KOPT-K1 (cell line): ENCODE measurements at regions not wholly inside any gene's neighbourhood (a gene's known extent, or its start where the extent isn't known, plus 50 kb on each side); places are given as distances from the start of the nearest gene placed in this dataset.
"Not testable (repeated sequence)": the region's sequence is repeated elsewhere in the genome, so short reads cannot be mapped to it uniquely, and the experiment has no call there.

ENCODE experiments used
- H3K27ac ChIP-seq: fragments of 200-600 bp; sonication (generic); 2 replicates; pipeline ENCODE4 v1.5.1; 2016; ENCODE audit warnings: antibody characterized with exemption, mild to moderate bottlenecking, low read depth, low read length; ENCODE audit not compliant: poor library complexity, severe bottlenecking
- H3K36me3 ChIP-seq: fragments of 200-600 bp; sonication (generic); 2 replicates; pipeline ENCODE4 v1.5.1; 2017; ENCODE audit warnings: antibody characterized with exemption, mild to moderate bottlenecking, low read length, moderate library complexity; ENCODE audit not compliant: insufficient read depth
- H3K9me3 ChIP-seq: fragments of 200-600 bp; sonication (generic); 2 replicates; pipeline ENCODE4 v1.5.1; 2017; ENCODE audit warnings: antibody characterized with exemption, low read length, mild to moderate bottlenecking; ENCODE audit not compliant: insufficient read depth, poor library complexity, severe bottlenecking

DNA sequence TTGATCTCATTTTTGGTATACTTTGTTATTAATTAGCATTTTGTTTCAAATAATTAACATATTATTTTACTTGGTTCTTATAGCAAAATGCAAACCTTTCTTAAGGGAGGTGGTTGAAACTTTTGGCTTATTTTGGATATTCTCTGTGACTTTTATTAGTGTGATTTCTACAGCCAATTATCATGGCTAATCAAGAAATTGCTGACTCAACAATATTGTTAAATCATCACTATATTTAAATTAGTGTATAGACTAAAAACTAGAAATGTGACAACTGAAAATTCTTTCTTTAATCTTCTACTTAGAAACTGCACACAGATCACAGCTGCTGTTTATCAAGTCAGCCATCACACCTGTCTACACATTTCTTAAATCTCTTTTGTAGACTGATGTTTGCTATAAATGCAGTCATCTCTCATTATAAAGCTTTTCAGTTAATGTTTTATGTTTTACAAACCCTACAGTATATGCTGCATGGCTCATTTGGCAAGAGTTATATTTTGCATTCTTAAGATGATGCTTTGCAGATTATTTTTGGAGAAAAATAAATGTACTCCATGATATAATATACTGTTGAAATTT lies 389.8 kb upstream of the PCDH10 start:
- no peak overlapping the region for H3K27ac ChIP-seq
- H3K36me3 ChIP-seq: no peaks in the 10 kb centered on the region
- H3K9me3 ChIP-seq: no peaks in the 10 kb centered on the region

DNA sequence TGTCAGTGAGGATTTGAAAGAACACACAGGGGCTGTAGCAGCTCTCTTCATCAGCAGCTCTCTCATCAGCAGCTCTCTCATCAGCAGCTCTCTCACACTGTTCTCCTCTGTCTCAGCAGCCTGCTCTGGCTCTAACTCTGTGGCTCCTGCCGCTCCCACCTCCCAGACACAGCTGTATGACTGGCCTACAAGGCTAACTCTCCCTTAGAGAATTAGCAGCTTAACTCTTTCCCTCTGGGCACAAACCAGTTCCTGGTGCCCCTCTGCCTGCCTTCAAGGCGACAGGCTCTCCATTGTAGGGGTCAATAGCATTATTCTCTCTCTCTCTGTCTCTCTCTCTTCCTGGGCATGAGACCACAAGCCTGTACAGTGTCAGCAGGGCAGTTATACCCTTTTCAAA lies 385.6 kb upstream of the PCDH10 start:
- no peaks in the 10 kb centered on the region for H3K36me3 ChIP-seq
- no peak overlapping the region for H3K27ac ChIP-seq
- no peaks in the 10 kb centered on the region for H3K9me3 ChIP-seq

DNA sequence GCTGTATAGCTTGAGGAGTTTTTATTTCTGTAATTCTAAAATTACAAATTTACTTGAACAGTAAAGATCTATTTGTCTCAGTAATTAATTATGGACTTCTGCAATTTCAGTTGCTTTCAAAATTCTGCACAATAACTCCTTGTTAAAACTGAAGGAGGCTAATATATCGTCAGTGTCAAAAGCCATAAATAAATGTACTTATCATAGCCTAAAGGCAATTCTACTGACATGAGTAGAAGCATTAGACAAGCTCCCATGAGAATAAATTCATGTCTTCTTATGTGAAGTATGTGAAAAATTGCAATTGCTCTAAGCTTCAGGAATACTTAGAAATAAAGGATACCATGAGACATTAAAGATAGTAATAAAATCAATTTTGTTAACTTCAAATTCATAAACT lies 381.2 kb upstream of the PCDH10 start:
- Histone ChIP-seq H3K9me3 (no peaks in the 10 kb centered on the region), H3K36me3 (no peaks in the 10 kb centered on the region), H3K27ac (no peak overlapping the region)

DNA sequence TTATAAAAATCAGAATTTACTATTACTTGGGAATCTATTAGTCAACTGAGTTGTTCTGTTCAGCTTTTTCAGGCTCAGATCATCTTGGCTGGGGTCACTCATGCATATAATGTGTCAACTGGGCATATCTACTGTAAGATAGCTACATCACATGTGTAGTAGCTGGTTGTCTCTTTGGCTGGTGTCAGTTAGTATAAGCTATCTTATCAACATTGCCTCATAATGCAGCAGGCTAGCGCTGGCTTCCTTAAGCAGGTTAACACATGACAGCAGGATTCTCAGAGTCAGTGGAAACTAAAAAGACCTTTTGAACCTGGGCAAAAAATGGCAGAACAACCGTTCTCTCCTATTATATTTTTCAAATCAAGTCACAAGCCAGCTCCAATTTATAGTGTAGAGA lies 378.3 kb upstream of the PCDH10 start:
- Histone ChIP-seq H3K27ac (no peak overlapping the region), H3K36me3 (no peaks in the 10 kb centered on the region), H3K9me3 (no peaks in the 10 kb centered on the region)

DNA sequence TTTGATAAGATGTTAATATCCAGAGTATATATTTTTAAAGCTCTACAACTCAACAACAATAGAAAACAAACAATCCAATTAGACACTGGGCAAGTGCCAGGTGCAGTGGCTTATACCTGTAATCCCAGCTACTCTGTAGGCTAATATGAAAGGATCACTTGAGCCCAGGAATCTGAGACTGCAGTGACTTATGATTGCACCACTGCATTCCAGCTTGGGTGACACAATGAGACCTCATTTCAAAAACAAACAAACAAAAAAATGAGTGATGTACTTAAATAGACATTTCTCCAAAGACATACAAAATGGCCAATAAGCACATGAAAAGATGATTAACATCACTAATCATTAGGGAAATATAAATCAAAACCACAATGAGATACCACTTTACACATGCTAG lies 356.8 kb upstream of the PCDH10 start:
- Histone ChIP-seq H3K9me3 (no peaks in the 10 kb centered on the region), H3K36me3 (no peaks in the 10 kb centered on the region), H3K27ac (no peak overlapping the region)

DNA sequence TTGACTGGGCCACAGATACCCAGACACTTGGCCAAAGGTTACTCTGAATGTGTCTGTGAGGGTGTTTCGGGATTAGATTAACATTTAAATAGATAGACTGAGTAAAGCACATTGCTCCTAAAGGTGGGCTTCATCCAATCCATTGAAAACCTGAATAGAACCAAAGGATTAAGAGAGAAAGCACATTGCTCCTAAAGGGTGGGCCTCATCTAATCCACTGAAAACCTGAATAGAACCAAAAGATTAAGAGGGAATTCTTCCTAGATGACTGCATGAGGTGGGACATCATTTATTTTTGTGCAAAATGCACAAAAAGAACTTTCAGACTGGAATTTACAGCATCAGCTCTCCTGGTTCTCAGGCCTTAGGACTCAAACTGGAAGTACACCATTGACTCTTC lies 351.2 kb upstream of the PCDH10 start:
- no peaks in the 10 kb centered on the region for H3K36me3 ChIP-seq
- H3K9me3 ChIP-seq: no peaks in the 10 kb centered on the region
- H3K27ac ChIP-seq: no peak overlapping the region

DNA sequence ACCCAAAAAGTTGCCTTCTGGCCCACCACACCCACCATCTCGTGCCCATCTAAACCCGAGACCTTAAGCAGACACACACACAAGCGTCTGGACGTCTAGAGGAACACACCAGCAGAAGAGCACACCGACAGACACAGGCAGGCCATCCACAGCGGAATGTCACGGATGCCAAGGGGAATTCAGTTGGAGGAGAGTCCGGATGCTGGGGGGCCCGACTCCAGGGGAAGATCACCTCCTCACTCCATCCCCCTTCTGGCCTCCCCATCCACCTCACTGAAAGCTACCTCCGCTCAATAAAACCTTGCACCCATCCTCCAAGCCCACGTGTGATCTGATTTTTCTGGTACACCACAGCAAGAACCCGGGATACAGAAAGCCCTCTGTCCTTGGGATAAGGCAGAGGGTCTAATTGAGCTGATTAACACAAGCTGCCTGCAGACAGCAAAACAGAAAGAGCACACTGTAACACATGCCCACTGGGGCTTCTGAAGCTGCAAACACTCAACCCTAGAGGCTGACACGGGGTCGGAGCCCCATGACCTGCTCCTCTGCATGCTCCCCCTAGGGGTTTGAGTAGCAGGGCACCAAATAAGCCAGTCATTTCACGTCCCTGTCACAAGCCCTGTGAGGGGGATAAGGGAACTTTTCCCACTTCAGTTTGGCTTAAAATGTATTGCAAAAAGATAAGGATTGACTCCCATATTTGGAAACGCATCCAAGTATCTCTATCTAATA lies 339.6 kb upstream of the PCDH10 start:
- Histone ChIP-seq H3K36me3 (no peaks in the 10 kb centered on the region), H3K9me3 (no peaks in the 10 kb centered on the region), H3K27ac (no peak overlapping the region)

DNA sequence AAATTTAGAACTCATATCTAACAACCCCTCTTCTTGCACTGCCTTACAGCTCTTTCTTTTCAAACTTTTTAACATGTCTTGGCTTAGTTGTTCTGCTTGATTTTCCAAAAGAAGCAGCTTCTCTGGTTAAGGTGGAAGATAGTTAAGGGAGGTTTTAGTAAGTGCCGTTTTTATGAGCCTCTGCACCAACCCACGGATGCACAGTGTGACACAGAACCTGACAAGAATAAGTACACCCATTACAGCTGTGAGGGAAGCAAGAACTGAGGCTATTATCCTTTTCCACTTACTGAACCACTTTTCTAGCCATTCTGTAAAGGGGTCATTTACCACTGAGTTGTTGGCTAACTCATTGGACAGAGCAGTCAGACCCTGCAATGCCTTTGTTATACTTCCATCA lies 336.0 kb upstream of the PCDH10 start:
- not testable (repeated sequence) for H3K9me3 ChIP-seq, H3K27ac ChIP-seq, H3K36me3 ChIP-seq

DNA sequence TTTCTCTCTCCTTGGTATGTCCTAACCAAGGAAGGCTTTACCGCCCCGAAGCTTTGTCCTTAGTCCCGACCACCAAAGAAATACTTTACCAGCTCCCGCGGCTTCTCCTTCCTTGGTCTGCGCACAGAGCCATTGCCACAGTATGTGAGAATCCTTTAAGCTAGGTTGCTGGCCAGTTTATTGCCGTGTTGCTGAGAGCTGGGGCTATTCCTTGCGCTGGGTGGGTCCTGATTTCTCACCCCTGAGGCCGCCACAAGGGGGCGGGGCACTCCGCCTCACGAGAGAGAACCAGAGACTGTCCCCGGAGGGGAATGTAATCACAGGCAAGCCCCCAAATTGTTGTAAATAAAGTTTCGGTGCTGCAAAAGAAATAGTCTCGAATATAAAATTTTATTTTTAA lies 331.0 kb upstream of the PCDH10 start:
- no peak overlapping the region for H3K27ac ChIP-seq
- H3K36me3 ChIP-seq: no peaks in the 10 kb centered on the region
- H3K9me3 ChIP-seq: peaks cover 8% of the 10 kb centered on the region

DNA sequence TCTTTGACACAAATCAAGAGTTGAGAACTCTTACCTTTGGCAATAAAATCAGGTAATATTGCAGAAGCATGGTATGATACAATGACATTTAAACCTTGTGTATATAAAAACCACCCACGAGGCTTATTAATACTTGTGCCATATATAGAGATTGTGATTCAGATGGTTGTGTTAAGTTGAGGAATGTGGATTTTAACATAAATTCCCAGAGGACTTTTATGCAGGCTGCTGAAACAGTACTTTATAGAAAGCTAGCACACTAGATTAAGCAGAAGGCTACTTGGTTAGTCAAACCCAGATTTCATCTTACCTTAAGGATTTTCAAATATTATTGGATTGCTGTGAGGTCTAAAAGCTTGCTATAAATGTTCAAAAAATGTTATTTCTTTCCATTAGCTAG lies 325.7 kb upstream of the PCDH10 start:
- Histone ChIP-seq H3K36me3 (no peaks in the 10 kb centered on the region), H3K9me3 (no peaks in the 10 kb centered on the region), H3K27ac (no peak overlapping the region)

DNA sequence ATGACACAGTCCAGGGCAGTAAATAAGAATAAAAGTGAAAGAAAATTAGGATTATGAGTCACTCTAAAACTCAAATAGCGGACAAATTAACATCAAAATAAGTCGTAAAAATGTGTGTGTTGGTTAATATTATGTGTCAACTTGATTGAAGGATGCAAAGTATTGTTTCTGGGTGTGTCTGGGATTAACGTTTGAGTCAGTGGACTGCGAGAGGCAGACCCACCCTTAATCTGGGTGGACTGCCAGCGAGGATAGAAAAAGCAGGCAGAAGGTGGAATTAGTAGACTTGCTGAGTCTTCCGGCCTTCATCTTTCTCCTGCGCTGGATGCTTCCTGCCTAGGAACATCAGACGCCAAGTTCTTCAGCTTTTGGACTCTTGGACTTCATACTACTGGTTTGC lies 324.3 kb upstream of the PCDH10 start:
- Histone ChIP-seq H3K27ac (no peak overlapping the region), H3K36me3 (no peaks in the 10 kb centered on the region), H3K9me3 (no peaks in the 10 kb centered on the region)

DNA sequence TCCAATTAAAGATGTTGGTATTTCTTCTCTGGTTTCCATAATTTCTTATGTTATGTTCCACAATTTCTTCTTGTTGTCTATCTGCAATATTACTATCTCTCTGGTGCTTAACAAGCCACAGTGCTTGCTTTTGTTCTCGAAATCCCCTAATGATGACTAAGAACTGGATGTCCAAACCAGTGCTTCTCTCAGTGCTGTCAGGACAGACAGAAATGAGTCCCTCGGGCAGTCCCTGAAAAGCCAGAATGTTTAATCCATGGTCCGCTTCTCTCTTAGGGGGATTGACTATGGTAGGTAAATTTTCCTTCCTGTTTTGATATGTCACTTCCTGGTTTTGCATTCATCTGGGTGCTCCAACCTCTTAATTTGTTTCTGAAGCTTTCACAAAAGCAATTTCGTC lies 321.6 kb upstream of the PCDH10 start:
- Histone ChIP-seq H3K9me3 (no peaks in the 10 kb centered on the region), H3K27ac (no peak overlapping the region), H3K36me3 (no peaks in the 10 kb centered on the region)

DNA sequence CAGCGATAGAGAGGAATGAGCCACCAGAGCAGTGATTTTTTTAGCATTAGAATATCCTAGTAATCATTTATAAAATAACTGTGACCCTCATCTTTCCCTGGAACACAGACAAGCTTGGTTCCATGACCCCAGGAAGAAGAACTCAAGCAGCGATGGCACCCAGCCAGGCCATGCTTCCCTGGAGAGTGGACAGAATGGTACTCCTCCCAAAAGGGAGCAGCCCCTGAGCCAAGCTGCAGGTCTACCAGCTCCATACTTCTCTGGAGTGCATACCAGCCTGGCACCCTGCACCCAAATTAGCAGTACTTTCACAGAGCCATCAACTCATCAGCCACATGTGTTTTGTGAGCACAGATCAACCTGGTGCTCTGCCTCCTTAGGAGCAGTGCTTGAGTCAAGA lies 310.9 kb upstream of the PCDH10 start:
- H3K27ac ChIP-seq: no peak overlapping the region
- no peaks in the 10 kb centered on the region for H3K36me3 ChIP-seq
- peaks cover 15% of the 10 kb centered on the region for H3K9me3 ChIP-seq

DNA sequence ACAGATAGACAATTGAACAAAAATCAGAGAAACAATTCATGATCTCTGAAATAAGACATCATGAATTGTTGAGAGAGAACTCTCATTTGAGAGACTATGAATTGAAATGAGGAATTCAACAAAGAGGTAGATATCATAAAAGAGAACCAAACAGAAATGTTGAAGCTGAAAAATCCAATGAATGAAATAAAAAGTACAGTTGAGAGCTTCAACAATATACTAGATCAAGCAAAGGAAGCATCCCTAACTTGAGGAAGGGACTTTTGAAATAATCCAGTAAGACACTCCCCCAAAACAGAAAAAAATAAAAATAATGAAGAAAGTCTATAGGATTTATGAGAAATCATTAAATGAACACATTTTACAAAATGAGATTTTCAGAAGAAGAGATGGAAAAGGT lies 310.0 kb upstream of the PCDH10 start:
- no peaks in the 10 kb centered on the region for H3K36me3 ChIP-seq

DNA sequence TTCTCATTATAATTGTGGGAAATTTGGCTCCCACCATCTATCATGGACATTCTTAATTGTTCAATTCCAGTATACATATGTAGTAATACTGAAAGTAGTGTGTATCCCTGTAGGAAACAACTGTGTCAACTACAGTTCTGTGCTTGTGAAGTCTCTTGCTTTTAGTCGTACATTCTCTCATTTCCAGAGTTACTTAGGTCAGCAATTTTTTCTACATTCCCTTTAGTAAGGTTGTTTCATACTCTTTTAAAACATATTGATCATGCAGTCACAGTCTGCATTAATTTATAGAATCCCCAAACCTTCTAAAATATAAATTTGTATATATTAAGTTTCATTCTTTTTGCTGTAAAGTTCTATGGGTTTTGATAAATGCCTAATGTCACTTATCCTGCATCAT lies 289.2 kb upstream of the PCDH10 start:
- Histone ChIP-seq H3K36me3 (no peaks in the 10 kb centered on the region), H3K27ac (no peak overlapping the region), H3K9me3 (no peaks in the 10 kb centered on the region)

More for the DNA sequence above, 310.0 kb upstream of the PCDH10 start:
- Histone ChIP-seq H3K9me3 (peaks cover 15% of the 10 kb centered on the region), H3K27ac (no peak overlapping the region)

DNA sequence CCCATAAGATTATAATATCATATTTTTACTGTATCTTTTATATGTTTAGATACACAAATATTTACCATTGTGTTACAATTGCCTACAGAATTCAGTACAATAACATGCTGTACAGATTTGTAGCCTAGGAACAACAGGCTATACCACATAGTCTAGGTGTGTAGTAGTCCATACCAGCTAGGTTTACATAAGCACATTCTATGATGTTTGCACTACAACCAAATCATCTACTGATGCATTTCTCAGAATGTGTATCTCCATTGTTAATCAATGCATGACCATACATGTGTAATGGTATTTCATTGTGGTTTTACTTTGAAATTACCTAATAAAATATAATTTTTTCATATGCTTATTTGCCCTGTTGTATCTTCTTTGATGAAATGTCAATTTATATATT lies 288.1 kb upstream of the PCDH10 start:
- H3K9me3 ChIP-seq: no peaks in the 10 kb centered on the region
- H3K36me3 ChIP-seq: no peaks in the 10 kb centered on the region
- no peak overlapping the region for H3K27ac ChIP-seq
